ENCODE measurements at regions not wholly inside any gene's neighbourhood (a gene's known extent, or its start where the extent isn't known, plus 50 kb on each side); places are given as distances from the start of the nearest gene placed in this dataset.

DNA sequence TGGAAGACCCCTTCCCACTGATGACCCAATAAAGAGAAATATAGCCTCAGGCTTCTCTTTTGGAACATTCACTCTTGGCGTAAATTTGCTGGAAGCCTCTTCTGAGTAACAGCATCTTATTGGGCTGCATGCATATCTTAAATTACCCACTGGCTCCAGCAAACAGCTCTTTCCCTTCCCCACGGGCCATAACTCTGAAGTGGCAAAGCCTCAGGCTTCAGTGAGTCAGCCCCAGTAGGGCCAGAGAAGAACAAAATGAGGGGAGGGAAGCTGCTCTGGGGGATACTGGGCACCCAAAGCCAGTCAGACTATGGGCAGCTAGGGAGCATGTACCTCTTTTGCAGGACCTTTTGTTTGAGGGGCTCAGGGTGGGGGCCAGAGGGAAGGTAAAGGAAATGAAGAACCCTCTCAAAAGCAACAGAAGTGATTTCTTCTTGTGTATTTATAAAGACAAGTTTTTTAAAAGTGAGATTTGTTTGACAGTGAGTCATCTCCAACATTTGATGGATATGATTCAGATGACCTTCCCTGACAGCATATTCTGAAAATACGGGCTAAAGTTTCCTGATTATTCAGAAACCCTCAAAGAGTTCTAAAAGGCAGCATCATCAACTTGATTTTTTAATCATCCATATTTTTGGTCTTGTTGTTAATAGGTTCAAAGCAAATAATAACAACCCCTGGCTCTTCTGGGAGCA, 203.4 kb downstream of the KIF18A start:
- DNase-seq: no peak

DNA sequence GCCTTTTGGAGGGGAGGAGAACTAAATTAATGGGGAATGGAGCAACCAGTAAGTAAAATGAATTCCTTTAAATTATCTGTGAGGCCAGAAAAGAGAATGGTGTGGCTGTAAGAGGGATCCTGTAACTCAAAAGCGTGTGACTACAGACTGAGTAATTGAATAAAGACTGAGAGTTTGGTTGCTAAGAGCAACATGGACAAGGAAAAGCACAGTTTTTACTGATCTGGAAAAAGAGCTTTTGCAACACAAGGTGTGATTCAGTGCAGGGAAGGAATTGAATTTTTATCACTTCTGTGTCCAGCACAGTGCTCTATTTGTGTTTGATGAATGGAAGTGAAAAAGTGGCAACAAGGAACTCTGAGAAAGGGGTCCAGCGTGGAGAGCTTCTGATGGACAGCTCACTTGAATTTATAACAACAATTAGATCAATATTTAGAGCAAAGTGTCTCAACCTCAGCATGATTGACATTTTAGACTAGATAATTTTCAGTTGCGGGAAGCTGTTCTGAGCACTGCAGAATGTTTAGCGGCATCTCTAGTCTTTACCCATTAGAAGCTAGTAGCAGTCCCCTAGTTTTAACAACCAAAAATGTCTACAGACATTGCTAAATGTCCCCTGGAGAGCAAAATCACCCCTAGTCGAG, 202.8 kb upstream of the BDNF start:
- no peak for DNase-seq

- DNase-seq: no peak
Measured at GRCh38 chr11:27898166-27898565, 197.9 kb upstream of the BDNF start.

DNA sequence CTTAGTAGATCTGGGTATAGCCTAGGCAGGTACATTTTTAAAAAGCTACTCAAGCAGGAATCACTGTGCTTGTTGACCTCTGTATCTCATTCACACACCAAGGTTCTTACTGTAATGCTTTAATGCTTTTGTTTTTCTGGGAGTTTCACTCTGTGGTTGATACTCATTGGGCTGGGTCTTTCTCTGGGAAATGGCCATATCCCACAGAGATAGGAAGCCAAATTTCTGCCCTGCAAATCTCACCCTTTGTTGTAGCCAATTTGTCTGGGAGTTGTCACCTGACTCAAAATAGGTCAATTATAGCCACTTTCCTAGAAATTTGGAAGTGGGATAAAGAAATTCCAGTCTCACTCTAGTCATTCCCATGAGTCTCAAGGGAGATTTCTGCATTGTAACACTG, 195.8 kb upstream of the BDNF start:
- DNase-seq: no peak

DNA sequence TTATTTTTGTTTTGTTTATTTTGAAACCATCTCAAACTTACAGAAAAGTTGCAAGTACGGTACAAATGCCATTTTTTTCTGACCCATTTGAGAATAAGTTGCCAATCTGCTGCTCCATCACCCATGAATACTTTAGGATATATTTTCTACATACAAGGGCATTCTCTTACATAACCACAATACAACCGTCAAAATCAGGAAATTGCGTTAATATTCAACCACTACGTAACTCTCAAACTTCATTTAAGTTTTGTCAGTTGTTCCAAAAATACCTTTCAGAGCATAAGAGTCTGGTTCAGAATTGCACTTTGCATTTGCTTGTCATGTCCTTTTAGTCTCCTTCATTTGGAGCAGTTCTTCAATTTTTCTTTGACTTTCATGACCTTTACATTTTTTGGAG, 194.3 kb upstream of the BDNF start:
- no peak for DNase-seq

- no peak for DNase-seq
Measured at GRCh38 chr11:27886857-27887256, 186.6 kb upstream of the BDNF start.

GRCh38 chr11:27882066-27882697, 181.9 kb upstream of the BDNF start:
- DNase-seq: no peak

DNA sequence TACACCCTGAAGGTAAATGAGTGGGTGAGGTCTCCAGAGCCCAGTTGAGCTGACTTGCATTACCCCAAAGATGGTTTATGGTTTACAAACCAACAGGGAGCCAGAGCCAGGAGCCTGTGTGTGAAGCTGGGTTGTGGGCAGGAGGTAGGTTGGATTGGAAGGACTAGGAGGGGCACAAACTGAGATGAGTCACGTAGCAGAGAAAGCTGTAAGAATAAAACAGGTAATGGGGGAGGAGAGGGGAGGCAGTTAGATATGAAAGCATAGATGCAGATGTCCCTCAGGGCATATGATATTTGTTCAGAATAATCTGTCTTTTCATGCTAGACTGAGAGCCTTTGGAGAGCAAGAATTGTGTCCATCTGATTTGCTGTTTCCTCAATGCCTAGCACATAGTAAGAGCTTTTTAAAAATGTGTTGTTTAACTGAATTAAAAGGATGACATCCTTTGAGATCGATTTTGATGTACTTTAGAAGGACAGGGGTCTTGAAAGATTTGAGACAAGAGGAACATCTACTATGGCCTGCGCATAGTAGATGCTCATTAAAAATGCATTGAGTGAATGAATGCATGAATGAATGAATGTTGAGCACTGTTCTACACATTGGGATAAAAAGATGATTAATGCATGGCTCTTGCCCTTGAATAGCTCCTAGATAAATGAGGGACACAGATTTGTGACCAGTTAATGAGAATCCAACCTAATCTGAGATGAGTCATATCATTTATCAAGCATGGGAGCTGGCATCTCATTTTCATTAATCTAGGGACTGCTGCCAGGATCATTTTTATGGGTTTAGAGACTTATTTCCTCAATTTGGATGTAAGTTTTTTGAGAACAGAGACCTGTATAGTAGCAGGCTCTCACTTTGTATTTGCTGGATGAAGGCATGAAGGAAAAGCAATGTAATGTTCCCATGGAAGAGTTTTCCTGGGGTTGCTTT, 175.8 kb upstream of the BDNF start:
- DNase-seq: no peak

DNA sequence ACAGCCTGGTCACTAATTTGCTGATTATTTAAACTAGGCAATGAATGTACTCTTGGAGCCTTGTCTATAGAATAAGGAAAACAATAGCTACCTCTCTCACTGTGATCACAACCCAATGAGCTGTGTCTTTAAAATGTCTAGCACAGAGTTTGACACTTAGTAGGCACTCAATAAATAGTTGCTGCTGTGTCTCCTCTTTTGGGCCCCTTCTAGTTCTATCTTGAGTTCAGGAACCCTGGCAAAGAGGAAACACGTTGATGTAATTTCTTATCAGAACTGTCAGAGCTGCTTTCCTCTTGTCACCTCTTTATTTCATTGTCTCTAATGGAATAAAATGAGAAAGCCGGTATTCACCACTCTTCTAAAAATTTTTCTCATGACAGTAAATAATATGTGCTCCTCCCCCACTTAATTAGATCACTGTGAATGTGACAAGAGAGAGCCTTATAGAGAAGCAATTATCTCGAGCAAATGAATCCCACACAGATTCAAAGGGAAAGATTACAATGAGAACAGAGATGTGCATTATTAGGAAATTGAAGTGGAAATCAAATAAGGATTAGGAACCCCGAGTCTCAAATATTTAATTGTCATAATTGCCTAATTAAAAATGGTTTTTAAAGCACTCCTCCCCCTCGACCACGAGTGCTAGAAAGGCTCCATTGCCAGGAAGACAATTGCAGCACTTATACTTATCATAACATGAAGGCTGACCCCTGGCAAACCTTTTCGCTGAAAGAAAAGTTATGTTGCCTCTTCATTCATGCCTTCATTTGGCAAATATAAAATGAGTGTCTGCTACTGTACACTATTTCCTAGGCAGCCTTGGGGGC, 175.0 kb upstream of the BDNF start:
- DNase-seq: no peak

- no peak for DNase-seq
Measured at GRCh38 chr11:27873664-27874063, 173.4 kb upstream of the BDNF start.

DNA sequence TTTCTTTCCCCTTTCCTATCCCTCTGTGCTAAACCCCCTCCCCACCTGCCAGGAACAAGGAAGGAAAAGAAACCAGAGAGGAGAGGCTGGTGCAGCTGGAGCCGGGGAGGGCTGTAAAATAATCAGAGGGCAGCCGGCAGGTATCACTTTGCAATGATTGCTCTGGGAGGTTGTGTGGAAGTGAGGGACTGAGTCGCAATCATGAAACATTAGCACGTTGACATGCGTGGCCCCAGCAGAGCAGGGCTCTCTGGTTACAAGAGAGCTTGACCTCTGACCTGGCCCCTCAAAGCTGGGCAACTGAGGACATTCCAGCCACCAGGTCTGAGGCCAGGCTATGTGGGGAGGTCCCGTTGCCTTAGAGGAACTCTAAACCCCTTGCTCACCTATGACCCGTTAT, 170.8 kb upstream of the BDNF start:
- no peak for DNase-seq

DNA sequence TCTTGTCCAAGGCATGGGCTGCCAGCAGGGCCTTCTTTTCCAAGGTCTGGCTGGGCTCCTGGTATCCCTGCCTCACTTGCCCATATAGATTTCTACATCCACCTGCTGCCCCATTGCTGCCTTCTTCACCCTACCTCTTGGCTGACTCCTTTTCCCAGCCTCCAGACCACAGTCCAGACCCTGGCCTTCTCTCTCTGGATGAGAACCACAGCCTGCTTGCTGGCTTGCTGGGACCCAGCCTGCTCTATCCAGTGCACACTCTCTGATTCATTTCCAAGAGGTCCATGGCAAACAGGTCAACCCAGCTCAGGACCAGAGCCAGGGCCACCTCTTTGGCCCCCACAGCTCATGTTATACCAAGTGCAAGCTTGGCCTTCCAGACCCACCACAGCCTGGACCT, 169.4 kb upstream of the BDNF start:
- no peak for DNase-seq

- no peak for DNase-seq
Measured at GRCh38 chr11:27868709-27869108, 168.5 kb upstream of the BDNF start.

DNA sequence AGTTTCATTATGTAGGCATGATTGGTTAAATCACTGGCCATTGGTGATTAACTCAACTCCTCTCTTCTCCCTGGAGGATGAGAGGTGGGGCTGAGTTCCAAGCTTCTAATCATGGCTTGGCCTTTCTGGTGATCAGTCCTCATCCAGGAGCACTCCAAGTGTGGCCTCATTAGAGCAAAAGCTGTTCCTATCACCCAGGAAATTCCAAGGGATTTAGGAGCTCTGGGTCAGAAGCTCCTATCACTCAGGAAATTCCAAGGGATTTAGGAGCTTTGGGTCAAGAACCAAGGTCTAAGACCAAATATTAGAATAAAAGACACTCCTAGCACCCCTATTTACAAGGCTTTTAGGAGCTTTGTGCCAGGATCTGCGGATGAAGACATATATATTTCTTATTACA, 168.0 kb upstream of the BDNF start:
- no peak for DNase-seq

- DNase-seq: no peak
Measured at GRCh38 chr11:27865105-27865504, 164.8 kb upstream of the BDNF start.

GRCh38 chr11:27864611-27865010, 164.4 kb upstream of the BDNF start:
- no peak for DNase-seq

GRCh38 chr11:27864091-27864491, 163.8 kb upstream of the BDNF start:
- no peak for DNase-seq

- DNase-seq: no peak
Measured at GRCh38 chr11:27863637-27864036, 163.4 kb upstream of the BDNF start.

GRCh38 chr11:27861706-27862430, 161.6 kb upstream of the BDNF start:
- DNase-seq: no peak

DNA sequence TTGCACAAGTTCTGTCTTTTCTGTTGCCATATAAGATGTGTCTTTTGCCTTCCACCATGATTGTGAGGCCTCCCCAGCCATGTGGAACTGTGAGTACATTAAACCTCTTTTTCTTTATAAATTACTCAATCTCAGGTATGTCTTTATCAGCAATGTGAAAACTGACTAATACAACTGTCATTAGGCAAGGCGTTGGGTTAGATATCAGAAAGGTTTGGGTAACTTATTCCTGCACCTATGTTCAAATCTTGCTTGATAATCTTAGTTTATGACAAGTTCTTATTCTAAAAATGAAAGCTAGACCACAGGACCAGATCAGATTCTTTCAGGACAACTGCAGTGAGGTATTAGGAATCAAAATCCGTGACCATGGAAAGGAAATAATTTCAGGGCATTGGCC, 160.6 kb upstream of the BDNF start:
- DNase-seq: no peak

DNA sequence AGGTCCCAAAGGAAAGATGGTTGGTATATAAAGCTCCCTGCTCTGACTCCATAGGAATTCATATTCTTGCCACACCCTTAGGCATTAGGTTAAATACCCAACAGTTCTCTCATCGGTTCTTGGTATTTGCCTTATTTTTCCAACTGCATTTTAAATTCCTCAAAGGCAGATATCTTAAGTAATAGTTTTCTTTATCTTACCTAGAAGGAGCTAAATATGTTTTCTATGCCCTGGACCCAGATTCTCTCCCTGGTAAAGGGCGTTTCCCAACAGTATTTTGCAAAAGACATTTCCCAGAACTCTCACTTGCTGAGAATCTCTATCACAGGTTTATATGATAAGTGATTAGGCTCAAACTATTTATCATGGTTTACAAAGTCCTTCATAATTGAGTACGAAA, 158.6 kb upstream of the BDNF start:
- DNase-seq: no peak

DNA sequence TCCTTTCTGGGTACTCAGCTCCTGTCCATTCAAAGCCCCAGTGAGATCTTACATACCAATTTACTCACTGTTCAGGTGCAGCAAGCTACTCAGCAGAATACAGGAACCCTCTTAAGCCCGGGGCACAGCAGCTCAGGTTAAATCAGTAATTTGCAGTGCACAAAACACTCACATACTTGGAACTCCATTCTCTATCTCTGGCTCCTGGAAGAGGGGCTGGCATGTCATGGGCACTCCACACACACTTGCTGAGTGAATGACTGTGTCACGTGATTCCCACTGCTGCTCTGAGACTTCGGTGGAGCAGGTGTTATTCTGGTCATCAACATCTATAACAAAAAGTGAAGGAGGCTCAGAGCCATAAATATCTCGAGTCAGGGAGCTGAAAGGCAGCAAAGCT, 157.3 kb upstream of the BDNF start:
- DNase-seq: no peak

Measured in NCI-H774 (cell line).